ENCODE measurements at regions not wholly inside any gene's neighbourhood (a gene's known extent, or its start where the extent isn't known, plus 50 kb on each side); places are given as distances from the start of the nearest gene placed in this dataset.
"Not testable (repeated sequence)": the region's sequence is repeated elsewhere in the genome, so short reads cannot be mapped to it uniquely, and the experiment has no call there.

GRCh38 chr20:48213635-48214034, 428.4 kb upstream of the SULF2 start:
- H3K27ac ChIP-seq (ENCODE audit: low read depth, low read length); H3K14ac ChIP-seq (ENCODE audit: low read length); H3K4ac ChIP-seq (ENCODE audit: low read depth, low read length); H2AK5ac ChIP-seq (ENCODE audit: low read length); H3K36me3 ChIP-seq (ENCODE audit: control insufficient read depth in 1 of 2, insufficient read depth in 2 of 2, low read length in 2 of 2); H3K18ac ChIP-seq (ENCODE audit: low read length); H3K79me1 ChIP-seq (ENCODE audit: low read length); H4K12ac ChIP-seq (ENCODE audit: low read depth, low read length); H3K27me3 ChIP-seq (ENCODE audit: insufficient read depth, low read length); H3K4me2 ChIP-seq (ENCODE audit: low read length); H2BK120ac ChIP-seq (ENCODE audit: insufficient read depth, low read length, poor library complexity); H4K8ac ChIP-seq (ENCODE audit: low read depth, low read length); H3K9ac ChIP-seq (ENCODE audit: low read length); H4K91ac ChIP-seq (ENCODE audit: low read depth, low read length); H2BK12ac ChIP-seq (ENCODE audit: low read length); H2BK5ac ChIP-seq (ENCODE audit: low read depth, low read length, poor library complexity); H3K9me3 ChIP-seq (ENCODE audit: insufficient read depth, low read depth, low read length); H3K23ac ChIP-seq (ENCODE audit: low read length); H2AFZ ChIP-seq (ENCODE audit: insufficient read depth, low read length, poor library complexity); H3K4me3 ChIP-seq (ENCODE audit: low read depth, low read length); H3K79me2 ChIP-seq (ENCODE audit: control insufficient read depth, insufficient read depth, low read length, poor library complexity): not testable (repeated sequence)
- peaks cover 7 to 12% of the 10 kb centered on the region in 2 experiments for H3K4me1 ChIP-seq (ENCODE audit: control insufficient read depth in 1 of 2, insufficient read depth in 2 of 2, low read length in 2 of 2)
- WGBS (ENCODE audit: extremely low coverage, insufficient coverage, insufficient read length), result no CpG with 5 or more reads among the region's 12 CpGs
- peak; percentile 36 to 73 for DNase-seq

- Histone ChIP-seq H3K14ac (ENCODE audit: low read length) (no peak overlapping the region), H3K23ac (ENCODE audit: low read length) (no peak overlapping the region), H3K27ac (ENCODE audit: low read depth, low read length) (no peak overlapping the region), H3K36me3 (ENCODE audit: control insufficient read depth in 1 of 2, insufficient read depth in 2 of 2, low read length in 2 of 2) (no peaks in the 10 kb centered on the region), H3K4ac (ENCODE audit: low read depth, low read length) (no peak overlapping the region), H3K9me3 (ENCODE audit: insufficient read depth, low read depth, low read length) (peaks cover 3% of the 10 kb centered on the region), H3K4me1 (ENCODE audit: control insufficient read depth in 1 of 2, insufficient read depth in 2 of 2, low read length in 2 of 2) (peaks cover 7 to 12% of the 10 kb centered on the region in 2 experiments), H2AK5ac (ENCODE audit: low read length) (no peak overlapping the region), H2BK5ac (ENCODE audit: low read depth, low read length, poor library complexity) (no peak overlapping the region), H3K4me3 (ENCODE audit: low read depth, low read length) (no peak overlapping the region), H4K8ac (ENCODE audit: low read depth, low read length) (no peak overlapping the region), H2AFZ (ENCODE audit: insufficient read depth, low read length, poor library complexity) (no peak overlapping the region), H3K79me1 (ENCODE audit: low read length) (peaks cover 2% of the 10 kb centered on the region), H3K27me3 (ENCODE audit: insufficient read depth, low read length) (no peaks in the 10 kb centered on the region), H2BK120ac (ENCODE audit: insufficient read depth, low read length, poor library complexity) (no peak overlapping the region), H2BK12ac (ENCODE audit: low read length) (no peak overlapping the region), H3K9ac (ENCODE audit: low read length) (no peak overlapping the region), H3K18ac (ENCODE audit: low read length) (no peak overlapping the region), H3K79me2 (ENCODE audit: control insufficient read depth, insufficient read depth, low read length, poor library complexity) (no peaks in the 10 kb centered on the region), H4K91ac (ENCODE audit: low read depth, low read length) (no peak overlapping the region), H4K12ac (ENCODE audit: low read depth, low read length) (no peak overlapping the region), H3K4me2 (ENCODE audit: low read length) (no peak overlapping the region)
- no CpG with 5 or more reads among the region's 3 CpGs for WGBS (ENCODE audit: extremely low coverage, insufficient coverage, insufficient read length)
- DNase-seq, result no peak
These were observed 427.7 kb upstream of the SULF2 start for GRCh38 chr20:48212806-48213509.

DNA sequence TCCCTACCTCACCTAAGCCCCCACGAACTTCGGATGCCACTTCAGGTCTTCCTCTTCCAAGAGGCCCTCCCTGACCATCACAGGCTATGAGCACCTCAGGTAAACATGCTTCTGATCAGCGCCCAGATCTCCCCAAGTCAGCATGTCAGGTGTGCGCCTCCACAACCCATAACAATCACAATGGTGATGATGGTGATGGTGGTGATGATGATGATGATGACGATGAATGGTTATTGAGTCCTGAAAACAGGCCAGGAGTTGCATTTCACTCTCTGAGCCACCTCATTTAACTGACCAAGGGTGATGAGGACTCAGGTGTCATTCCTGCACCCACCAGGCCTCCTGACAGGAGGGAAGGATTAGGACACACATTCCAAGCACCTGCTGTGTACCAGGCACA, 426.6 kb upstream of the SULF2 start:
- H3K18ac ChIP-seq (ENCODE audit: low read length), result no peak overlapping the region
- no peak overlapping the region for H2BK5ac ChIP-seq (ENCODE audit: low read depth, low read length, poor library complexity)
- no peak overlapping the region for H2BK120ac ChIP-seq (ENCODE audit: insufficient read depth, low read length, poor library complexity)
- peaks cover 3% of the 10 kb centered on the region for H3K9me3 ChIP-seq (ENCODE audit: insufficient read depth, low read depth, low read length)
- peaks cover 7 to 12% of the 10 kb centered on the region in 2 experiments for H3K4me1 ChIP-seq (ENCODE audit: control insufficient read depth in 1 of 2, insufficient read depth in 2 of 2, low read length in 2 of 2)
- H3K9ac ChIP-seq (ENCODE audit: low read length), result no peak overlapping the region
- H3K4me3 ChIP-seq (ENCODE audit: low read depth, low read length), result no peak overlapping the region
- H3K27ac ChIP-seq (ENCODE audit: low read depth, low read length), result no peak overlapping the region
- no peak overlapping the region for H2BK12ac ChIP-seq (ENCODE audit: low read length)
- no peak overlapping the region for H4K8ac ChIP-seq (ENCODE audit: low read depth, low read length)
- no peak overlapping the region for H4K91ac ChIP-seq (ENCODE audit: low read depth, low read length)
- no peak overlapping the region for H2AK5ac ChIP-seq (ENCODE audit: low read length)
- no peak overlapping the region for H2AFZ ChIP-seq (ENCODE audit: insufficient read depth, low read length, poor library complexity)
- H3K79me1 ChIP-seq (ENCODE audit: low read length), result peaks cover 2% of the 10 kb centered on the region
- H3K36me3 ChIP-seq (ENCODE audit: control insufficient read depth in 1 of 2, insufficient read depth in 2 of 2, low read length in 2 of 2), result no peaks in the 10 kb centered on the region
- DNase-seq, result no peak
- no peak overlapping the region for H3K4ac ChIP-seq (ENCODE audit: low read depth, low read length)
- no CpG with 5 or more reads among the region's 5 CpGs for WGBS (ENCODE audit: extremely low coverage, insufficient coverage, insufficient read length)
- H3K4me2 ChIP-seq (ENCODE audit: low read length), result no peak overlapping the region
- no peak overlapping the region for H3K23ac ChIP-seq (ENCODE audit: low read length)
- no peak overlapping the region for H4K12ac ChIP-seq (ENCODE audit: low read depth, low read length)
- H3K79me2 ChIP-seq (ENCODE audit: control insufficient read depth, insufficient read depth, low read length, poor library complexity), result no peaks in the 10 kb centered on the region
- H3K27me3 ChIP-seq (ENCODE audit: insufficient read depth, low read length), result no peaks in the 10 kb centered on the region
- H3K14ac ChIP-seq (ENCODE audit: low read length), result no peak overlapping the region

- no peak overlapping the region for H3K23ac ChIP-seq (ENCODE audit: low read length)
- H3K79me1 ChIP-seq (ENCODE audit: low read length), result peaks cover 2% of the 10 kb centered on the region
- H3K9ac ChIP-seq (ENCODE audit: low read length), result no peak overlapping the region
- no peak for DNase-seq
- no peak overlapping the region for H3K4me2 ChIP-seq (ENCODE audit: low read length)
- H2BK5ac ChIP-seq (ENCODE audit: low read depth, low read length, poor library complexity), result no peak overlapping the region
- H2AFZ ChIP-seq (ENCODE audit: insufficient read depth, low read length, poor library complexity), result no peak overlapping the region
- no peak overlapping the region for H3K4ac ChIP-seq (ENCODE audit: low read depth, low read length)
- no peak overlapping the region for H3K14ac ChIP-seq (ENCODE audit: low read length)
- no peaks in the 10 kb centered on the region for H3K27me3 ChIP-seq (ENCODE audit: insufficient read depth, low read length)
- H4K8ac ChIP-seq (ENCODE audit: low read depth, low read length), result no peak overlapping the region
- WGBS (ENCODE audit: extremely low coverage, insufficient coverage, insufficient read length), result no CpG with 5 or more reads among the region's 3 CpGs
- no peaks in the 10 kb centered on the region for H3K36me3 ChIP-seq (ENCODE audit: control insufficient read depth in 1 of 2, insufficient read depth in 2 of 2, low read length in 2 of 2)
- no peak overlapping the region for H2BK12ac ChIP-seq (ENCODE audit: low read length)
- no peaks in the 10 kb centered on the region for H3K79me2 ChIP-seq (ENCODE audit: control insufficient read depth, insufficient read depth, low read length, poor library complexity)
- H3K4me1 ChIP-seq (ENCODE audit: control insufficient read depth in 1 of 2, insufficient read depth in 2 of 2, low read length in 2 of 2), result peaks cover 7 to 12% of the 10 kb centered on the region in 2 experiments
- H3K4me3 ChIP-seq (ENCODE audit: low read depth, low read length), result no peak overlapping the region
- peaks cover 3% of the 10 kb centered on the region for H3K9me3 ChIP-seq (ENCODE audit: insufficient read depth, low read depth, low read length)
- no peak overlapping the region for H4K91ac ChIP-seq (ENCODE audit: low read depth, low read length)
- no peak overlapping the region for H2BK120ac ChIP-seq (ENCODE audit: insufficient read depth, low read length, poor library complexity)
- H3K18ac ChIP-seq (ENCODE audit: low read length), result no peak overlapping the region
- no peak overlapping the region for H2AK5ac ChIP-seq (ENCODE audit: low read length)
- no peak overlapping the region for H4K12ac ChIP-seq (ENCODE audit: low read depth, low read length)
- H3K27ac ChIP-seq (ENCODE audit: low read depth, low read length), result no peak overlapping the region
These were observed 426.0 kb upstream of the SULF2 start for GRCh38 chr20:48211238-48211637.
